Bronchial epithelial cell (primary cell): ENCODE measurements at regions not wholly inside any gene's neighbourhood (a gene's known extent, or its start where the extent isn't known, plus 50 kb on each side); places are given as distances from the start of the nearest gene placed in this dataset.

Source experiments
- DNase-seq: peaks from one replicate; pipeline ENCODE4 v3.0.0-alpha.2; 2010; ENCODE audit warnings: low read depth
- FAIRE-seq: peaks from 2 replicates; lab custom pipeline; 2011; peaks lifted over from hg19 to GRCh38; lab: Jason Lieb, UNC
- H3K27me3 ChIP-seq: 2 replicates; pipeline ENCODE4 v1.5.1; 2011; ENCODE audit warnings: low read length; ENCODE audit not compliant: control insufficient read depth, insufficient read depth
- H3K36me3 ChIP-seq: 2 replicates; pipeline ENCODE4 v1.5.1; 2011; ENCODE audit warnings: low read length; ENCODE audit not compliant: control insufficient read depth, insufficient read depth
- H3K4me3 ChIP-seq: 2 replicates; pipeline ENCODE4 v1.5.1; 2011; ENCODE audit warnings: mild to moderate bottlenecking, low read depth, low read length, control low read depth
- TF ChIP-seq, protein P1 (sequence below): IDR thresholded peaks from 2 replicates; pipeline ENCODE4 v1.5.1; 2011; ENCODE audit warnings: mild to moderate bottlenecking, moderate library complexity, low read length, control low read depth, inconsistent platforms; ENCODE audit not compliant: insufficient read depth, severe bottlenecking

DNA sequence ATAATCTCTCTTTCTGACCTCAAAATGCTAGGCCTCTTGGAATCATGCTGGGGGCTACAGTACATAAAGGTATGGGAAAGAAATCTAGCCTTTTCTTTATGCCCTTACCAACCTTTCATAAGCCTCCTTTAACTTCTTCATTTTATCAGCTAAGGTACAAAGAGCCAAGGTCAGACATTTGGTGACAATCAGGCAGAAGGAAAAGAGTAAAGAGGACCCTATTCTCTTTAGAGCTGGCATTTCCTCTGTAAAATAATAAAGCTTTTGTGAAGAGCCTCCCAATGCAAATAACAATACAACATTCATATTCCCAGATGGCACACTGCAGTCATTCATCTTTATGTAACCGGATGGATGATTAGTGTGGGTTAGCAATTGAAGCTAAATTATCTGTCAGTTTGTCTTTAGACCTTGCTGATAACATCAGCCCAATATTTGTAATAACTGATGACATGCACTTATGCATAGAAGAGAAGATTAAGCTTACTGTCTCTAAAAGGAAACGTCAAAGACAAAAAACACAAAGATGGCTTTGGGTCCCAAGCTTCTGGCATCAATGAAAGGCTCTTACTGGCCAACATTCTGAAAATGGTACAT lies 163.1 kb downstream of the IBTK start:
- DNase-seq (no peak), FAIRE-seq (no peak)
- TF ChIP-seq, protein P1, sequence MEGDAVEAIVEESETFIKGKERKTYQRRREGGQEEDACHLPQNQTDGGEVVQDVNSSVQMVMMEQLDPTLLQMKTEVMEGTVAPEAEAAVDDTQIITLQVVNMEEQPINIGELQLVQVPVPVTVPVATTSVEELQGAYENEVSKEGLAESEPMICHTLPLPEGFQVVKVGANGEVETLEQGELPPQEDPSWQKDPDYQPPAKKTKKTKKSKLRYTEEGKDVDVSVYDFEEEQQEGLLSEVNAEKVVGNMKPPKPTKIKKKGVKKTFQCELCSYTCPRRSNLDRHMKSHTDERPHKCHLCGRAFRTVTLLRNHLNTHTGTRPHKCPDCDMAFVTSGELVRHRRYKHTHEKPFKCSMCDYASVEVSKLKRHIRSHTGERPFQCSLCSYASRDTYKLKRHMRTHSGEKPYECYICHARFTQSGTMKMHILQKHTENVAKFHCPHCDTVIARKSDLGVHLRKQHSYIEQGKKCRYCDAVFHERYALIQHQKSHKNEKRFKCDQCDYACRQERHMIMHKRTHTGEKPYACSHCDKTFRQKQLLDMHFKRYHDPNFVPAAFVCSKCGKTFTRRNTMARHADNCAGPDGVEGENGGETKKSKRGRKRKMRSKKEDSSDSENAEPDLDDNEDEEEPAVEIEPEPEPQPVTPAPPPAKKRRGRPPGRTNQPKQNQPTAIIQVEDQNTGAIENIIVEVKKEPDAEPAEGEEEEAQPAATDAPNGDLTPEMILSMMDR = no peak
- H3K27me3 ChIP-seq = no peaks in the 10 kb centered on the region
- no peak overlapping the region for H3K4me3 ChIP-seq
- H3K36me3 ChIP-seq = no peaks in the 10 kb centered on the region

DNA sequence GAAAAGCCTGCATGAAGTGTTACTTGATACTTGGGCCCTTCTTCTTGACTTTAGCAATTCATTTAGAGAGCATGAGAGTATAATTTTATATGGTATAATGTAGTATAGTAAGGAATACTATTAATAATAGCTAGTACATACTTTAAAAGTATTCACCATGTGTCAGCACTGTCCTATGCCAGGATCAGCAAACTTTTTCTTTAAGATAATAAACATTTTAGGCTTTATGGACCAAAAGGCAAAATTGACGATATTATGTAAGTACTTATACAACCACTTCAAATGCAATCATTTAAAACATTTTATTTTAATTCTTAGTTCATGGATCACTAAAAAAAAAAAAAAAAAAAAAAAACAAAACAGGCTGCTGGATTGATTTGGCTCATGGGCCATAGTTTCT lies 163.9 kb downstream of the IBTK start:
- H3K4me3 ChIP-seq = no peak overlapping the region
- TF ChIP-seq, protein P1 = no peak
- no peak for FAIRE-seq
- no peaks in the 10 kb centered on the region for H3K27me3 ChIP-seq
- no peak for DNase-seq
- H3K36me3 ChIP-seq = no peaks in the 10 kb centered on the region

DNA sequence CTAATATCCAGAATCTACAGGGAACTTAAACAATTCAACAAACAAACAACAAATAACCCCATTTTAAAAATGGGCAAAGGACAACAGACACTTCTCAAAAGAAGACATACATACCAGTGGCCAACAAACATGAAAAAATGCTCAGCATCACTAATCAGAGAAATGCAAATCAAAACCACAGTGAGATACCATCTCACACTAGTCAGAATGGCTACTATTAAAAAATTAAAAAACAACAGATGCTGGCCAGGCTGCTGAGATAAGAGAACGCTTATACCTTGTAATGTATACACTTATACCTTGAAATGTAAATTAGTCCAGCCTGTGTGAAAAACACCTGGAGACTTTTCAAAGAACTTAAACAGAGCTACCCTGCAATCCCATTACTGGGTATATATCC lies 166.8 kb downstream of the IBTK start:
- Histone ChIP-seq H3K36me3 (no peaks in the 10 kb centered on the region), H3K4me3 (no peak overlapping the region), H3K27me3 (no peaks in the 10 kb centered on the region)
- TF ChIP-seq, protein P1 = no peak
- DNase-seq (no peak), FAIRE-seq (no peak)

DNA sequence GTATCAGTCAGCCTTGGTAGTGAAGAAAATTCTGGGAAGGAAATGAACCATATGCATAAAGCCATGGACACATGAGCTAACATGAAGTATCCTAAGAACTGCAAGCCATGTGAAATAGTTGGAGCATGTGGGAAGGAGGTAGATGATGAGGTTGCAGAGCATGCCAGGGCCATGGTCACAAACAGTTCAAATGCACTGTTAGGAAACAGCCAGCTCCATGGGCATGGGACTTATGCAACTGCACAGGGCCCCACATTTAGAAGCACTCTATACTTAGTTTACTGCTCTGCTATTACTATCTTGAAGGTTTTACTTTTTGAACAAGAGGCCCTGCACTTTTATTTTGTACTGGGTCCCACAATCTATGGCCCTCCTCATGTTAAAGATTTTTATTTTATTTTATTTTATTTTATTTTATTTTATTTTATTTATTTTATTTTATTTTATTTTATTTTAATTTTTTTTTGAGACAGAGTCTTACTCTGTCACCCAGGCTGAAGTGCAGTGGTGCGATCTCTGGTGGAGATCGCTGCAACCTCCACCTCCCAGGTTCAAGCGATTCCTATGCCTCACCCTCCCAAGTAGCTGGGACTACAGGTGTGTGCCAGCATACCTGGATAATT lies 169.1 kb downstream of the IBTK start:
- DNase-seq (no peak), FAIRE-seq (no peak)
- TF ChIP-seq, protein P1 = no peak
- no peaks in the 10 kb centered on the region for H3K36me3 ChIP-seq
- no peak overlapping the region for H3K4me3 ChIP-seq
- H3K27me3 ChIP-seq = no peaks in the 10 kb centered on the region

DNA sequence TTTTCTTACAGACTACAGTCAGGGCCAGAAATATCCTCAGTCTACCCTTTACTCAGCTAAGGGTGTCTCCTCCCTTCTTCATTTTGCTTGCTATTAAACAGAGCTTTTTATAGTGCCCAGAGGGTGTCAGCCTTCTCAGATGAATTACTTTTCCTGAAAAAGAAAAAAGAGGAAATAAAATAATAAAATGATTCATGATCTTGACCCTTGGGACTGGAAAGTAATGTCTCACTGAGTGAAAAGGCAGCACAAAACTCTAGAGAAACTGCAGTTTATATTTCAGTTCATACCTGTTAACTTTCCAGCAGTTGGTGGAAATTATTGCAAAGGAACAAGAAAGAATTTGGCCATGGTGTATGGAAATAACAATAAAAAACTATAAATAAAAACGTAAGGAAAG lies 170.6 kb downstream of the IBTK start:
- FAIRE-seq = no peak
- Histone ChIP-seq H3K36me3 (no peaks in the 10 kb centered on the region), H3K4me3 (no peak overlapping the region), H3K27me3 (no peaks in the 10 kb centered on the region)
- TF ChIP-seq, protein P1 = no peak
- no peak for DNase-seq

DNA sequence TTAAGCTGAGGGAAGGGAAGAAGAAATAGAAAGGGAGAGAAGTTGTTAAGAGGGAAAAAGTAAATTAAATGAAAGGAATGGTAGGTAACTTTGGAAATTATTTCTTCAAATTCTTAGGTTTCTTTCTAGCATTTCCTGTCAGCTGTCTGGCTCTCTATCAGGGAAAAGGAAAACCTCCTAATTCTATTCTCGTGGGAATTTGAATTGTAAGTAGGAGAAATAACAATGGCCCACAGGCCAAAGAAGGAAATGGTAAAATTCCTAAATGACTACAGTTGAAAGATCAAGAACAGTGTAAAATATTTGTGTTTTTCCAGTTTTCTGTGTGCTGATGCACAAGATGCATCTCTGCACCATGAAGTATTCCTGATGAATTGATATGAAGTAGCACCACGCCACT lies 173.0 kb downstream of the IBTK start:
- Histone ChIP-seq H3K36me3 (no peaks in the 10 kb centered on the region), H3K4me3 (no peak overlapping the region), H3K27me3 (no peaks in the 10 kb centered on the region)
- FAIRE-seq = no peak
- TF ChIP-seq, protein P1 = no peak
- no peak for DNase-seq
